DOHH2 (cell line): ENCODE measurements at regions not wholly inside any gene's neighbourhood (a gene's known extent, or its start where the extent isn't known, plus 50 kb on each side); places are given as distances from the start of the nearest gene placed in this dataset.

Experiments used
- H3F3A ChIP-seq: fragments of 200-600 bp; sonication (generic), shearing (Covaris generic); 2 replicates; pipeline ENCODE4 v1.6.0; 2016; ENCODE audit warnings: antibody characterized with exemption, mild to moderate bottlenecking; ENCODE audit not compliant: control insufficient read depth, insufficient read depth
- H3K27ac ChIP-seq: fragments of 200-600 bp; sonication (generic); 2 replicates; pipeline ENCODE4 v1.5.1; 2014; ENCODE audit warnings: low read depth, mild to moderate bottlenecking, low read length, moderate library complexity
- H3K27me3 ChIP-seq: fragments of 200-600 bp; sonication (generic); 2 replicates; pipeline ENCODE4 v1.6.1; 2014; ENCODE audit warnings: mild to moderate bottlenecking, low read length, mixed read lengths; ENCODE audit not compliant: control insufficient read depth
- H3K36me3 ChIP-seq: fragments of 200-600 bp; sonication (generic); 2 replicates; pipeline ENCODE4 v1.6.1; 2014; ENCODE audit warnings: mild to moderate bottlenecking, low read length, moderate library complexity, mixed read lengths; ENCODE audit not compliant: control insufficient read depth
- H3K4me1 ChIP-seq: fragments of 200-600 bp; sonication (generic); 2 replicates; pipeline ENCODE4 v1.6.1; 2014; ENCODE audit warnings: mild to moderate bottlenecking, low read length, mixed read lengths; ENCODE audit not compliant: control insufficient read depth
- H3K4me2 ChIP-seq: fragments of 200-600 bp; sonication (generic); 2 replicates; pipeline ENCODE4 v1.6.0; 2014; ENCODE audit warnings: mild to moderate bottlenecking, low read length, moderate library complexity
- H3K4me3 ChIP-seq: fragments of 200-600 bp; sonication (generic); 2 replicates; pipeline ENCODE4 v1.5.1; 2014; ENCODE audit warnings: mild to moderate bottlenecking, low read length, mixed read lengths
- H3K79me2 ChIP-seq: fragments of 200-600 bp; sonication (generic); 2 replicates; pipeline ENCODE4 v1.6.1; 2014; ENCODE audit warnings: mild to moderate bottlenecking, low read length, mixed read lengths; ENCODE audit not compliant: control insufficient read depth
- H3K9me2 ChIP-seq: fragments of 200-600 bp; sonication (generic); replicated peaks from 2 replicates; pipeline ENCODE4 v1.6.1; 2014; ENCODE audit warnings: mild to moderate bottlenecking, low read length, mixed read lengths; ENCODE audit not compliant: control insufficient read depth
- H3K9me3 ChIP-seq: fragments of 200-600 bp; sonication (generic); 2 replicates; pipeline ENCODE4 v1.6.1; 2014; ENCODE audit warnings: antibody characterized with exemption, low read length, mixed read lengths; ENCODE audit not compliant: control insufficient read depth, insufficient read depth
- H4K20me1 ChIP-seq: fragments of 200-600 bp; sonication (generic); 2 replicates; pipeline ENCODE4 v1.6.0; 2014; ENCODE audit warnings: low read depth, mild to moderate bottlenecking, antibody characterized with exemption, low read length, moderate library complexity; ENCODE audit not compliant: control insufficient read depth, insufficient read depth
- EZH2phosphoT487 ChIP-seq: fragments of 200-600 bp; sonication (generic); IDR thresholded peaks from 2 replicates; pipeline ENCODE4 v1.6.1; 2017; ENCODE audit warnings: borderline replicate concordance, mild to moderate bottlenecking, antibody characterized with exemption, low read length, moderate library complexity, mixed read lengths
- TF ChIP-seq, protein P1 (sequence below): fragments of 200-600 bp; sonication (generic); IDR thresholded peaks from one replicate; pipeline ENCODE4 v1.5.1; 2014; ENCODE audit warnings: antibody characterized with exemption, mild to moderate bottlenecking, low read depth, low read length; ENCODE audit not compliant: poor library complexity, severe bottlenecking

DNA sequence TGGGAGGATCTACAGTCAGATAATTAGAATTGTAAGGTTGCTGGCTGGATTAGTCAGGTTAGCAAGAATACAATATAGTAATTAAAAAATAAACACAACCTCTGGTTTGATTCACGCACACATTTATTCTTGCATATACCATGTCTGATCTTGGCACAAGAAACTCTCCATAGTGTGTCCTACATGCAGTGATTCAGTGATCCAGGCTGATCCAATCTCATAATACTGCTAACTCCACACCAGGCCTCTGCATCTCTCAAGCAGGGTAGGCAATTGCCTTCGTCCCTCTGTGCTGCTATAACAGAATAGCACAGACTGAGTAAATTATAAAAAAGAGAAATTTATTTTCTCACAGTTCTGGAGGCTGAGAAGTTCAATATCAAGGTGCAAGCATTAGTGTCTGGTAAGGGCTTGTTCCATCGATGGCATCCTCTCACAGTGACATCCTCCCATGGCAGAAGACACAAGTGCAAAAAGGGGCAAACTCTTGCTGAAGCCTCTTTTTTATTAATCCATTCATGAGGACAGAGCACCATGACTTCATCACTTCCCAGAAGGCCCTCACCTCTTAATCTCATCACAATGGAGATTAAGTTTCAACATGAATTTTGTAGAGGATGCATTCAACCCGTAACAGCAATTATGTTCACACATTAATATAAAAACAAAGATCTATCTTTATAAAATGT lies 741.0 kb upstream of the NCAM2 start:
- no peaks in the 10 kb centered on the region for H4K20me1 ChIP-seq
- H3K27ac ChIP-seq = no peak overlapping the region
- H3K9me3 ChIP-seq = peaks cover 3% of the 10 kb centered on the region; the same call in 1 of the 2 replicates
- no peaks in the 10 kb centered on the region for H3K9me2 ChIP-seq
- H3K27me3 ChIP-seq = no peaks in the 10 kb centered on the region
- H3K4me3 ChIP-seq = no peak overlapping the region
- no peaks in the 10 kb centered on the region for H3K36me3 ChIP-seq
- H3K4me2 ChIP-seq = no peak overlapping the region
- H3K79me2 ChIP-seq = no peaks in the 10 kb centered on the region
- TF ChIP-seq EZH2phosphoT487 = no peak
- TF ChIP-seq, protein P1, sequence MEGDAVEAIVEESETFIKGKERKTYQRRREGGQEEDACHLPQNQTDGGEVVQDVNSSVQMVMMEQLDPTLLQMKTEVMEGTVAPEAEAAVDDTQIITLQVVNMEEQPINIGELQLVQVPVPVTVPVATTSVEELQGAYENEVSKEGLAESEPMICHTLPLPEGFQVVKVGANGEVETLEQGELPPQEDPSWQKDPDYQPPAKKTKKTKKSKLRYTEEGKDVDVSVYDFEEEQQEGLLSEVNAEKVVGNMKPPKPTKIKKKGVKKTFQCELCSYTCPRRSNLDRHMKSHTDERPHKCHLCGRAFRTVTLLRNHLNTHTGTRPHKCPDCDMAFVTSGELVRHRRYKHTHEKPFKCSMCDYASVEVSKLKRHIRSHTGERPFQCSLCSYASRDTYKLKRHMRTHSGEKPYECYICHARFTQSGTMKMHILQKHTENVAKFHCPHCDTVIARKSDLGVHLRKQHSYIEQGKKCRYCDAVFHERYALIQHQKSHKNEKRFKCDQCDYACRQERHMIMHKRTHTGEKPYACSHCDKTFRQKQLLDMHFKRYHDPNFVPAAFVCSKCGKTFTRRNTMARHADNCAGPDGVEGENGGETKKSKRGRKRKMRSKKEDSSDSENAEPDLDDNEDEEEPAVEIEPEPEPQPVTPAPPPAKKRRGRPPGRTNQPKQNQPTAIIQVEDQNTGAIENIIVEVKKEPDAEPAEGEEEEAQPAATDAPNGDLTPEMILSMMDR = no peak
- H3F3A ChIP-seq = no peaks in the 10 kb centered on the region
- no peaks in the 10 kb centered on the region for H3K4me1 ChIP-seq

DNA sequence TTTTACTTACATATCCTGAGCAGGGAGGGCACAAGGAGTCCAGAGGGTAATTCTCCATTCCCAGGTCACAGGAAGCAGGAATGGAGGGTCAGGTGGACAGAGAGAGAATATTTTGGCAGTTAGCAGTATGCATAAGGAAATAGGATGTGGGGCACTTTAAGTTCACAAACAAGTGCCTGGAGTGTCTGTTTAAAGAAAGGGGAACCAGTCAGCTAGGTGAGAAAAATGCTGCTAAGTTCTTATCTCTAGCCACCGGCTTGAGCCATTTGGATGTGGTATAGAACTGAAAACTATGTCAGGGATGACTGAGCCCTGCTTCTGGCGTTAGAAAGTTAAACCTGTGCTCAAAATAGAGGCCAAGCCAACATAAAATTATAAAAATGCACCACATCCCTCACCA lies 739.7 kb upstream of the NCAM2 start:
- Histone ChIP-seq H4K20me1 (no peaks in the 10 kb centered on the region), H3K4me3 (no peak overlapping the region), H3K36me3 (no peaks in the 10 kb centered on the region), H3K27me3 (no peaks in the 10 kb centered on the region), H3K9me2 (no peaks in the 10 kb centered on the region), H3K4me1 (no peaks in the 10 kb centered on the region), H3K4me2 (no peak overlapping the region), H3K79me2 (no peaks in the 10 kb centered on the region), H3K27ac (no peak overlapping the region), H3F3A (no peaks in the 10 kb centered on the region), H3K9me3 (peaks cover 3% of the 10 kb centered on the region; the same call in 1 of the 2 replicates)
- TF ChIP-seq, protein P1 = no peak
- TF ChIP-seq EZH2phosphoT487 = no peak

DNA sequence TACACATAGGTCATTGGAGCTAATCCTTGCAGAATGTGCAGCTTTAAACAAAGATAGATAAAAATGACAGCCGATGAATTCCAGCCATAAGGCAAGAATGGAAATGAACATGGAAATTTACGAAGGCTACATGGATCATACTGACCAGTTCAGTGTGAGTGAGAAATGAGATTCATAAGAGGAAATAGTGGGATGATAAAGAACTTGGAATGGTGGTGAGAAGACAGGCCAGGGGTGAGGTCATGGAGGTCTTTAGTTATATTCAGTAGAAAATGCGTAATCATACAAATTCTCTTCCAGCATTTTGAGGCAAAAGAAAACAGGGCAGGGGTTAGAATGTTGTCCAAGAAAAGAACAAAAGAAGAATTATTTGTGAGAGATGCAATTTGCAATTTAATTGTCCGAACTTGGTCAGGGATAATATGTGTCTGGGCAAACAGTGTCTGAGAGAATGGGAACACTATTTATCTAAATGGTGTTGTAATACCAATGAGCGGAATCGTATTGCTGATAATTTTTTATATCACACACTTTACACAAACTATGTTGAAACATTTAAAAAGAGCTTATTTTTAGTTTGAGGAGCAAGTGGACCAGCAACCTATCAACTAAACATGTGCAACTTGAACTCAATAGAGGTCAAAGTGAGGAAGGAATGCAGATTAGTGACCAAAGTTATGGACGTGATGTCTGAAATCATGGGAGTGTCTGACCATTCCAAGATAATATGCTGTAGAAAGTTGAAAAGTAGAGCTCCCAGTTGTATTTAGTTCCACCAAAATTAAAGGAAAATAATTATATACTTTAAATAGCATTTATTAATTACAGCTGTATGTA lies 739.0 kb upstream of the NCAM2 start:
- H3K27me3 ChIP-seq = no peaks in the 10 kb centered on the region
- TF ChIP-seq, protein P1 = no peak
- TF ChIP-seq EZH2phosphoT487 = no peak
- H3K79me2 ChIP-seq = no peaks in the 10 kb centered on the region
- H3K36me3 ChIP-seq = no peaks in the 10 kb centered on the region
- no peak overlapping the region for H3K4me2 ChIP-seq
- no peaks in the 10 kb centered on the region for H3K9me2 ChIP-seq
- H3K9me3 ChIP-seq = no peaks in the 10 kb centered on the region
- H3F3A ChIP-seq = no peaks in the 10 kb centered on the region
- no peak overlapping the region for H3K4me3 ChIP-seq
- no peaks in the 10 kb centered on the region for H4K20me1 ChIP-seq
- H3K27ac ChIP-seq = no peak overlapping the region
- no peaks in the 10 kb centered on the region for H3K4me1 ChIP-seq
